ENCODE measurements at regions not wholly inside any gene's neighbourhood (a gene's known extent, or its start where the extent isn't known, plus 50 kb on each side); places are given as distances from the start of the nearest gene placed in this dataset.

DNA sequence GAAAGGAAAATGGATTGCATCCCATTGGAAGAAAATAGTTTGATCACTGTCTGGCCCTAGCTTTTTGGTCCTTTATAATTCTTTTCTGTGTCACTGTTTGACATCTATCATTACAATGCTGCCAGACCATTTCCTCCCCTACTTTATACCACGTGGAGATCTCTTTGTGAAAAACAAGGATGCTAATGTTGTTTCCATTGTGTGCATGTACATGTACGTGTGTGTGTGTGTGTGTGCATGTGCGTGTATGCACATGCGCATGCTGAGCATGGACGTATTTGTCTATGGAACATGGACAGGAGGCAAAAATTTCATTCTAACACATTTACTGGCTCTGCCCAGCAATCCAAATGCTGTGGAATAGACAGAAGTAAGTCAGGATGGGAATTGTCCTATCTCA, 153.1 kb upstream of the PLXNA2 start:
- no peak for TF ChIP-seq EZH2phosphoT487 (conservative IDR thresholded peaks at IDR 0.05; ENCODE audit: low read length)
- no peak for TF ChIP-seq CTCF (IDR thresholded peaks at IDR 0.05; ENCODE audit: insufficient read depth, low read length, poor library complexity, severe bottlenecking)

All from SU-DHL-6 (cell line).